ENCODE measurements at regions not wholly inside any gene's neighbourhood (a gene's known extent, or its start where the extent isn't known, plus 50 kb on each side); places are given as distances from the start of the nearest gene placed in this dataset.

DNA sequence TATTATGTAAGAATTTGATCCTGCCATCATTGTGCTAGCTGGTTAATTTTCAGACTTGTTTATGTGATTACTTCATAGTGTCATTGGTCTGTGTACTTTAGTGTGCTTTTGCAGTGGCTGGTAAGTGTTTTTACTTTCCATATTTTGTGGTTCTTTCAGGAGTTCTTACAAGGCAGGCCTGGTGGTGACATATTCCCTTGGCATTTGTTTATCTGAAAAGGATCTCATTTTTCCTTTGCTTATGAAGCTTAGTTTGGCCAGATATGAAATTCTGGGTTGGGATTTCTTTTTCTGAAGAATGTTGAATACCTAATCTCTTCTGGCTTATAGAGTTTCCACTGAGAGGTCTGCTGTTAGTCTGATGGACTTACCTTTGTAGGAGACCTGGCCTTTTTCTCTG lies 72.8 kb upstream of the MC4R start:
- DNase-seq, result no peak

DNA sequence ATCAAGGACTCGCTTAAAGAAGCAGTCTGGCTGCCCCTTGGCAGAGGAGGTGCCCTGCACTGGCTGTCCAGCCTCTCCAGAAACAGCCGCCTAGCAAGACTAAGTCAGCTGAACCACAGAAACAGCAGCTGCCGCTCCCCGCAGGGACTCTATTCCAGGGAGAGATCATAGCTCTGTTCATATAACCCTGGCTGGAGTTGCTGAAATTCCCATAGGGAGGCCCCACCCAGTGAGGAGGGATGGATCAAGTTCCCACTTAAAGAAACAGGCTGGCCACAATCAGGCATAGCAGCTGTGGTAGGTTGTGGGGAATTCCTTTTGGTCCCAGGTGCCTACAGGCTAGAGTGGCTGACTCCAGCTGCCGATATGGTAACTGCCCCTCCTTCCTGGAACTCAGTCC lies 74.2 kb upstream of the MC4R start:
- no peak for DNase-seq

- DNase-seq, result no peak
These were observed 76.1 kb upstream of the MC4R start for GRCh38 chr18:60448487-60449267.

GRCh38 chr18:60452421-60452820 lies 79.8 kb upstream of the MC4R start:
- DNase-seq, result no peak

- no peak for DNase-seq
These were observed 94.1 kb upstream of the MC4R start for GRCh38 chr18:60466677-60467076.

DNA sequence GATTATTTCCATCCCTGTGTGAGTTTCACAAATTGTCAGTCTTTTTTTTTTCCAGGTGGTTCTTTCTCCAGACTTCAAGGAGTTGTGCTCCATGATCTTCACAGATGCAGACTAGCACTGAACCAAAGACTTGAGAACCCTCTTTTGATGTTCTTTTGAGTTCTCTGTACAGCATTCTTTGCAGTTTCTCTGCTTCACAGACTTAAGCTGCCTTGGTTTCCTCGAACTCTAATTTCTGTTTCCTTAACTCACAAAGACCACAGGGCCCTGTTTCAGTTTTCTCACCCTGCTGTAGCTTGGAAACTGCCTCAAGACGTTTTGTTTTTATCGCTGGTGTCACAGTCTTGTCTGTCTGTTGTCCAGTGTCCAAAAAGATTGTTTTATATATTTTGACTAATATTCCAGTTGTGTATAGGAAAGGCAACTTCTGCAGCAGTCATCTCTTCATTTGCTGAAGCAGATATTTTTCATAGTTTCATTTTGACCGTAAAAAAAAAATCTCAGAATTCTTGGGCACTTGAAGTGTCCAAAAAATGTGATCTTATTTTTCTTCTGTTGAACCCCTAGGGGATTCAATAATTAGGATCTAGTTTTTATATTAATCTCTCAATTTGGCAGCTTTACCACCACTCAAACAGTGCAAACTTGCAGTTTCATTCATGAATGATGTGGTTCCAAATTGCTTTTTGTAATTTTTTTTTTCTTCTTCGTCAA lies 97.0 kb upstream of the MC4R start:
- DNase-seq, result no peak

- no peak for DNase-seq
These were observed 99.1 kb upstream of the MC4R start for GRCh38 chr18:60471652-60472051.

DNA sequence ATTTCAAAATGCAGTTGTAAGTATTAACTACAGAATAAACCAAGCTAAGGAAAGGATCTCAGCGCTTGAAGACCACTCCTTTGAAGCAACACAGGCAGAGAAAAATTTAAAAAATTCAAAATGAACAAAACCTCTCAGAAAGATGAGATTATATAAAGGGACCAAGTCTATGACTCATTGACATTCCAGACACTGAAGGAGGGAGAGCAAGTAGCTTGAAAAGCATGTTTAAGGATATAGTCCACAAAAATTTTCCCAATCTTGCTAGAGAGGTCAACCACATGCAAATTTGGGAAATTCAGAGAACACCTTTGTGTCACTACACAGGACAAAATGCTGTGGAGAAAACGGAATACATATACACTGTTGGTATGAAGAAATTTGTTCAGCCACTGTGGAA lies 112.6 kb upstream of the MC4R start:
- DNase-seq, result no peak

GRCh38 chr18:60493066-60493465 lies 120.5 kb upstream of the MC4R start:
- DNase-seq, result no peak

DNA sequence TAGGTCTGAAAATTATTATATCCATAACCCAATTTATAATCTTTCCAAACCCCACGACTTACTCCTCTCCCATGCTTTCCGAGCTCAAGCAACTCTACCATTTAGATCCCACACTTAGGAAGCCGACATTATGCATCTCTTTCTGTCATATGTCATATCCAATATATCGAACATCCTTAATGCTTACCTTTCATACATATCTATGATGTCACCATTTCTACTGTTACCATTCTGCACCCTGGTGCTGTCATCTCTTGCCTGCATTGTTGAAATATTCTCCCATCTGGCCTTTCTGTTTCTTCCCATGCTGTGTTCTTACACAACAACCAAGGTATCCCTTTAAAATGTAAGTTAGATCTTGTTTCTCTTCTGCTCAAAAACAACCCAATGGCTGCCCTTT lies 127.1 kb upstream of the MC4R start:
- no peak for DNase-seq

GRCh38 chr18:60500960-60501359 lies 128.4 kb upstream of the MC4R start:
- no peak for DNase-seq

GRCh38 chr18:60502591-60502990 lies 130.0 kb upstream of the MC4R start:
- DNase-seq, result no peak

DNA sequence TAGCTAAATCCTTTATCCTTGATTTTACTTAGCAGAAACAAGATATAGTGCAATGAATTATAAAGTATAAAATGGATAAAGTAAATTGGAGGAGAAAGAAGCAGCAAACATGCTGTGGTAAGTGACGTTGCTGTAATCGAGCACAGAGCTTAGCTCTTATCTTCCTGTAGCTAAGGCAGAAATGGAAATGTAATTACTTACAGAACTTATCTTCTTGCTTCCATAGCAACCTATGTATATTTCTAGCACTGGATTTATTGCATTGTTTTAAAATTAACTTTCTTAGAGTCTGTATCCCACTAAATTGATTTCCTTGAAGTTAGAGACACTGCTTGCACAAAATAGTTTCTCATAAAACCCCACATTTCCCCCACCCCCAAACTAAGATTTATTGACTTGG lies 130.6 kb upstream of the MC4R start:
- DNase-seq, result no peak

DNA sequence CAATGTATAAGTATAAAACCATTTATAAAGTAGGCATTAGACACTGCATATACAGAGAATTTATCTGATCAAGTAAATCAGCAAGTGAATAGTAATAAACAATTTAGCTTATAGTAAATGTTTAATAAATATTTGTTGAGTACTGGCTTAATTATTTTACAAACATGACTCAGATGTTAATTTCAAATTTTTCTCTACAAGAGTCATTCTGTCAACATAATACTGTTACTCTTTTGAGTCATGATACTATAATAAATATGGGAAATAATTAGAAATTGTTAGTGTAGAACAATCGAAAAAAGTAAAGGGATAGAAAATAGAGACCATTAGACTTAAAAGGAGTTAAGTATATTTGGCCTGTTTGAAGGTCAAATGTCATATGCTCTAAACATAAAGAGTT lies 133.6 kb upstream of the MC4R start:
- DNase-seq, result no peak

DNA sequence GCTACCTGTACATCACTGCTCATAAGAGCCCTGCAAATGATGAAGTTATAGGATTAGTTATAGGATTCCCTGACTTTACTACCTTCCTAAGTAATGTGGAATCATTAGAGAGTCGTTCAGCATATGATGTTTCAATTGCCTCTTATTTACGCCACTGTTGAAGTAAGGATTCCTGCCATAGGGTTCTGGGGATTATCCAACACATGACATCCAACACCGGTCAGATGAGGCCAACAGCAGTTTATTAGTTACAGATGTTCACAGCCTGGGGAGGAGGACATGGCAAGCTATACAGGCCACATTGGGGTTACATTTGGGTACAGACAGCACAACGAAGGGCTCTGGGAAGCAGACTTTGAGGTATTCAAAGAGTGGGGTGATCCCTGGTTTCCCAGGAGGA lies 134.1 kb upstream of the MC4R start:
- DNase-seq, result no peak

- no peak for DNase-seq
These were observed 135.5 kb upstream of the MC4R start for GRCh38 chr18:60508108-60508507.

DNA sequence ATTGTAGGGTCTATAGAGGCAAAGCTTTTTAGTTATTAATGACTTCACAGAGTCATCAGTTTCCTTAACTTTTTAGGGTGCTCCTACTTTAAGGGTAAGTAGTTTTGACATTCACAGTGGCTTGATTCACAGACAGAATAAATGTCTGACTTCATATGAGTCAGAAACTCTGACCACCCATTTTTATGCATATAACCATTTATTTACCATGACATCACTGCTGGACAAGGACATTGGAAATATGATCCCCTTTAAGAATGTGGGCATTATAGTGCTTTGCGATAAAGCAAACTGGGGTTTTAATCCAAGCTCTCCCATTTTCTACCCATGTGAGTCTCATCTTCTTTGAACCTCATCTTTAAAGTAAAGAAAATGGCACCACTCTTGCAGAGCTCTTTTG lies 162.0 kb upstream of the MC4R start:
- DNase-seq, result no peak

DNA sequence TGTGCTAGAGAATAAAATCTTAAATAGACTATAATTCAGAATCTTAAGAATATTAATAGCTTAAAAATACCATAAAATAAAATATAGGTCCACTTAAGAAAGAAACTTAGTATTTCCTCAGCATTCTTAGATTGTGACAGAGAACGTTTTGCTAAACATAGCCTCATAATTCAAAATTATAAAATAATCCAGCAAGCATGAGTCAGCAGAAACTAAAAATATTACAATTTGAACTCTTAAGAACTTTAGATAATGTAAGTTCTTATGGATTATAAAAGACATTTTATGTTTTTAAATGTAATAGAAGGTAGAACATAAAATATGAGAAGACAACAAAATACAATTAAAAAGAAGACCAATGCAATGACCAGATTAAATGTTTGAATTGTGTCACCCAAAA lies 164.5 kb upstream of the MC4R start:
- no peak for DNase-seq

DNA sequence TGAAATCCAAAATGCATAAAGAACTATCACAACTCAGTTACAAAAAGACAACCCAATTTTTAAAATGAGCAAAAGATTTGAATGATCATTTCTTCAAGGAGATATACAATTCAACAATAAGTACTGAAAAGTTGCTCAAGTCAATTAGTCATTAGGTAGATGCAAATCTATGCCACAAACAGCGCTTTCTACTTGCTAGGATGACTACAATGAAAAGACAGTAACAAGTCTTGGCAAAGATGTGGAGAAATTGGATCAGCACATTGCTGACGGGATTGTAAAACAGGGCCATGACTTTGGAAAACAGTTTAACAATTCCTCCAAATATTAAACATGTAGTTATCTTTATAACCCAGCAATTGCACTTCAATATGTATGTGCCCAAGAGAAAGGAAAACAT lies 166.3 kb upstream of the MC4R start:
- DNase-seq, result no peak

DNA sequence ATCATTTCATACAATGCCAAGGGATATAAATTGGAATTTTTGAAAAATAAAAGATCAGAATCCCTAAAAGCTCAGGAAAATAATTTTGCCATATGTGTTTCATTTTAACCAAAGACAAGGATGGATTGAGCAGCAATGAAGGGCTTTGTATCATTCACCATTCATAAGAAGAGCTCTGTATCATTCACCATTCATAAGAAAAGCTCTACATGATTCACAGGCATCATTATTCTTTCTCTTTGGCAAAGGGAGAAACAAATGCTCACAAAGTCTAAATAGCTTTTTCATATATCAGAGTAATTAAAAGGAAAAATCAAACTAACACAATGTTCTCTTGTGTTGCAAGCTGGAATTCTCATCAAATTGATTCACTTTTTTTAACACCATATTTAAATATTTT lies 169.1 kb upstream of the MC4R start:
- no peak for DNase-seq

- no peak for DNase-seq
These were observed 171.1 kb upstream of the MC4R start for GRCh38 chr18:60543646-60544045.

DNA sequence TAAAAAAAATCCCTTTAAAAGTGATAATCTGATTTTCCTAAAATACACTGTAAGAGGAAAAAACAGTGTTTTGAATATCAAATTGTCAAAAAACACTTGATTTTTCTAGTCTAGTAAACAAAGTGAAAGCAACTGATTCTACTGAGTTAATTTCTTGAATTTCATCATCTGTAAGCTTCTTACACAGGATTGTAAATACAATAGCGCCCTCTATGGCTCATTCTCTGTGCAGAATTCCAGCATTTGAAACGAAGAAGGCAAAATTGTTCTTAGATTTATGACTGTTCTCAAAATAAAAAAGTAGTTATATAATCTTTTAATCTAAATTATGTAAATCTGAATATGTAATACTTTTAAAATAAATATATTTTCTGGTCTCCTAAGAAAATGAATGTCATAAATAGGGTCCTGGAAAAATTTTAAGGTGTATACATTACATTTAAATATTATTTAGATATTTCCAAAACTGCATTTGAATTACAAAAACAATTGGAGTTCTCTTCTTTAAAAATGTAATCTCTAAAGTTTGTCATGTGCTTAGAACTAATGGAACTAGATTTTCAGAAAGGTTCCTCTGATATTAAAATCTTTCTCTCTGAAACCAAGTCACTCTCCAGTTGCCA lies 176.9 kb upstream of the MC4R start:
- DNase-seq, result peak; percentile 67

GRCh38 chr18:60552948-60553347 lies 180.4 kb upstream of the MC4R start:
- no peak for DNase-seq

DNA sequence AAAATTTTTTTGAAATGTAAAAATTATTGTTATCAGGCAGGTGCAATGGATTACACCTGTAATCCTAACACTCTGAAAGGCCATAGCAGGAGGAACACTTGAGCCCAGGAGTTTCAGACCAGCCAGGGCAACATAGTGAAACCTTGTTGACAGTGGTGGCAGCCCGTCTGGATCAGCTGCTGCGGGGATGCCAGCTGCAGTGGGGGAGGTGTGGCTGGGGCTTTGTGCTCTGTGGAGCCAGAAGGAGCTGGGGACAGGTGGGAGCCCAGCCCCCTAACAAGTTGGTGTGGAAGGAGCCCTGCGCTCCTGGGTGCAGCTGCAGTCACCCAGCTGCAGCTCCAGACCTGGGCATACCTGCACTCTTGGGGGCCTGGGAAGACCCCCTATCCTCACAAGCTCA lies 182.4 kb upstream of the MC4R start:
- DNase-seq, result peak; percentile 32
